Middle frontal gyrus (tissue), 1 donor: ENCODE measurements at regions not wholly inside any gene's neighbourhood (a gene's known extent, or its start where the extent isn't known, plus 50 kb on each side); places are given as distances from the start of the nearest gene placed in this dataset.
"Not testable (repeated sequence)": the region's sequence is repeated elsewhere in the genome, so short reads cannot be mapped to it uniquely, and the experiment has no call there.

Experiments
- DNase-seq: peaks from one replicate; pipeline ENCODE4 v3.0.0-alpha.2; 2015; ENCODE audit warnings: low spot score; ENCODE audit errors: extremely low spot score

DNA sequence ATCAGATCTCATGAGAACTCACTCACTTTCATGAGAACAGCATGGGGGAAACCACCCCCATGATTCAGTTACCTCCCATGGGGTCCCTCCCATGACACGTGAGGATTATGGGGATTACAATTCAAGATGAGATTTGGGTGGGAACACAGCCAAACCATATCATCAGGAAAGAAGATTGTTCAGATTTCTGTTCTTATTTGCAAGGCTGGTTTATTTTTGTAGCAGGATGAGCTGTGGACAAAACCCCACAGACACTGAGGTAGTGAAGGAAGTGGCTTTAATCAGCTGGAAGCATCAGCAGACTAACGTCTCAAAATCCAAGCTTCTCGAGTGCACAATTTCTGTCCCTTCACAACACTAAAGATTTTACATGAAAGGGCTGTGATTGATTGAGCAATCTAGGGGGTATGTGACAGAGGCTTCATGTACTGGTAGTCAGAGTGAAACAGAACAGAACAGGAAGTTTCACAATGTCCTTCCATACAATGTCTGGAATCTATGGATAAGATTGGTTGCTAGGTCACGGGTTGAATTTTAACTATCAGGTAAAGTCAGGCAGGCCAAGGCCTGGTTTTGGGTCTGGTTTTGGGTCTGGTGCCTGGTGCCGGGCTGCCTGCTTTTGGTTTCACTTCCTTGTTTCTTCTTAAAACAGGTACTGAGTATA is 91.3 kb upstream of the ZNF366 start:
- no peak for DNase-seq

DNA sequence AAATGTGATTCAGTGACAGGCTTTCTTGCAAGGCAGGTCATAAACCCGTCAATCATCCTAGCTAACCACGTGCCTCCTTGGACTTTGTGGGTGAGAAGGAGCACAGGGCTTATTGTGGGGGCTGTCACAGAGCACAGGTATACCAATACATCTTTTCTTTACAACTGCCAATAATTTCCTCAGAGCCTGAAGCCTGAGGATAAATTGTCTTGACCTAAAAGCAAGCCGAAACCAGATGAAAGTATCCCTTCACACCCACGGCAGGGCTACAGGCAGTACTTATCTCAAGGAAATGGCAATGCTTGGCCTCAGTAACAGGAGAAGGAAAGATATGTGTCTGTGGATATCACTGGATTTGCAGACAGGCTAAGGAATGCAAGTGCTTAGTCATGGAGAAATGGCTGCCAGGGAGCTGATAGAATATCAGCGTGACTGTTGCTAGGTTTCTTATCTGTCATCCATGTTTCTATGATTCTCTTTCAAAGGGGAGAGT is 90.3 kb upstream of the ZNF366 start:
- no peak for DNase-seq

DNA sequence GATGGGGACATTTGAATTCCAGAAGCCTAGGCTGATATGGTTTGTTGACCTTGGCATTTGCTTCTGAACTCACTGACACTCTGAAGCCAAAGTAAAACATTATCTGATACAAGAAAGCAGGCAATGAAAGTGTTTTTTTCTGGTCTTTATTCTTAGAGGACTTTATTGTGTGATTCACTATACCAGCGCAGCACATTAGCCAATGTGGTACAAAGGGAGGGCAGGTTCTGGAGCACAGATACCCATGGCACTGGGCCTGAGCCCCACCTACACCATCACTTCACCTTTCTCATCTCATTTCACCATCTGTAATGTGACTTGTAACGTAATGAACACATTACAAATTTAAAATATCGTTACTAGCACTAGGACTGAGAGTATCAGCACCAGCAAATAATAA is 89.7 kb upstream of the ZNF366 start:
- DNase-seq: no peak

DNA sequence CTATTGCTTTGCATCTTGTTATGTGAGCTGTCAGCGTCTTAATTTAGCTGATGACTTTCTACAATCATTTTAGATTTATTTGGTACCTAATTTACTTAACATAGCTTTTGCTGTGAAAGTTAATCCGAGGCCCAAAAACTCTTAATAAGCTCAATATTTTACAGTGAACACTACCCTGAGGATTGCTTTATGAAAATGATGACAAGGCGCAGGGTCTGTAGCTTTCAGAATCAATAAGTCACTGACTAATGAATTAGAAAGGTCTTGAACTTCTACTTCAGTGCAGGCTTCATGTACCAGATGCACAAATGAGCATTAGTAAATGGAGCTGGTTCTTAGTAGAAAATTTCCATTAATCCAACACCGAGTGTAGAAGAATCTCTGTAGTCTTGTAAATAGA is 81.4 kb upstream of the ZNF366 start:
- DNase-seq: no peak

DNA sequence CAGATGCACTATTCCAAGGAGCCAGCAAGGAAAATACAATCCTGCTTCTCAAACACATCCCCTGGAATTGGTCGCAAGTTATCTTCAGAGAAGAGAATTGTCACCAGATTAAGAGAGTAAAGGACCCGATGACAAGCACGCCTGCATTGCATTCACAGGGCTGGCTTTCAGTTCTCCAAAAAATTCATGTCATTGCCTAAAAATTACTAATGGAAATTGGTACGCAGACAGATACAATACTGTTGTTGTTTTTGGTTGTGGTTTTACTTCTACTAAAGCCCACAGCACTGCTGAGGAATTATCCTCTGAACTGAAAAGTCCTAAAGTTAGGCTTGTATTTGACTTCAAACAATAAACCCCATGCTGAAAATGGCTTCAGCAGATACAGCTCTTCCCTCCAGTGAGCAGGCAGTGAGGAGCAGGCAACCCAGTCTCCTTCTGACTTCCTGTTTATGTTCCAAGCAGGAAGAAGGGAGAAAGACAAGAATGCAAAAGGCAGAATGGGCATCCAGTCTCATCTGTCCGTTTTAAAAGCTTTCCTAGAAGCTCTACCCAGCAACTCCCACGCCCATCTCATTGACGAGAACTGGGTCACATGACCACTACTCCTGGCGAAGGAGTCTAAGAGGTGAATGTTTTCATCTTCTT is 80.6 kb upstream of the ZNF366 start:
- DNase-seq: no peak

DNA sequence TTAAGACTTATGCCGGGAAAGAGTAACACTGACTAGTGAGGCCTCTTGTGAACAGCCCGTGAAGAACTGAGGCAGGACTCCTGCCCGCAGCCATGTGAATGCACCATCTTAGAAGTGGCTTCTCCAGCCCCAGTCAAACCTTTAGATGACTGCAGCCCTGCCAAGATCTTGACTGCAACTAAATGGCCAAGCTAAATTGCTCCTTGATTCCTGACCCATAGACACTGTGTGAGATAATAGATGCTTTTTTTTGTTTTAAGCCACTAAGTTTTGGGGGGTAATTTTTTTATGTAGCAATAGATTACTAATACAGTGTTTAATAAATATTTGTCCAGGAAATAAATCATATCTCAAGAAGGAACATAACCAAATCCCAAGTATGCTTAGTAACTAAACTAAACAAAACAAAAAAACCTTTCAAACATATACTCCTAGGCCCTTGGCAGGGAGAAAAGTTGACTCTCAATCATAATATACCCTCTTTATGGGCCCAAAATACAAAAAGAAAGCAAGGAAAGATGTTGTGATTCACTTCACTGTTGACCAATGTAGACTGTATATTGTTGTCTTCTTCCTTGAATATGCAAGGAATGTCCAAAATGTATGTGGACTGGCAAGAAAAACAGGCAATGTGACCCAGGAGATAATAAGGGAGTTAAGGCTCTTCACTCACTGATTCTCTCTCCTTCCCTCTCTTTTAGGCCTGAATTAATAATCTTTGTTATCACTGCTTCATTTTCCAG is 79.7 kb upstream of the ZNF366 start:
- DNase-seq: no peak

DNA sequence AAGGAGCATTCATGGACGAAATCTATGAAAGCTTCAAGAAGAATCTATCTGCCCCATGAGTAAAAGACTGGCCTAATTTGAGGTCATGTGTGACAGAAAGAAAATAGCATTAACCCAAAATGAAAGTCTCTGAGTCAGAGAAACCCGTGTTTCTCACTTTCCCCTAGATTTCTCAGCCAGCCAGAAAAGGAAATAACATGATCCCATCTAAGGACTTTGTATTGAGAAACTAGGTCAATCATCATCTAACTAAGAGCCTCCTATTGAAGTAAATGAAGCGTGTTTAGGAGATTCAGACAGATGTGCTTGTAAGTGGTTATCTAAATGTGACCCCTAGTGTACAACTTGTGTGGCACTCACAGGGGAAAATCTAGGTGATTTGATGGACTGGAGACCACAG is 77.3 kb upstream of the ZNF366 start:
- no peak for DNase-seq

DNA sequence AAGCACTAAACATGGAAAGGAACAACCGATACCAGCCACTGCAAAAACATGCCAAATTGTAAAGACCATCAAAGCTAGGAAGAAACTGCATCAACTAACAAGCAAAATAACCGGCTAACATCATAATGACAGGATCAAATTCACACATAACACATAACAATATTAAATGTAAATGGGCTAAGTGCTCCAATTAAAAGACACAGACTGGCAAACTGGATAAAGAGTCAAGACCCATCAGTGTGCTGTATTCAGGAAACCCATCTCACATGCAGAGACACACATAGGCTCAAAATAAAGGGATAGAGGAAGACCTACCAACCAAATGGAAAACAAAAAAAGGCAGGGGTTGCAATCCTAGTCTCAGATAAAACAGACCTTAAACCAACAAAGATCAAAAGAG is 72.1 kb upstream of the ZNF366 start:
- not testable (repeated sequence) for DNase-seq

DNA sequence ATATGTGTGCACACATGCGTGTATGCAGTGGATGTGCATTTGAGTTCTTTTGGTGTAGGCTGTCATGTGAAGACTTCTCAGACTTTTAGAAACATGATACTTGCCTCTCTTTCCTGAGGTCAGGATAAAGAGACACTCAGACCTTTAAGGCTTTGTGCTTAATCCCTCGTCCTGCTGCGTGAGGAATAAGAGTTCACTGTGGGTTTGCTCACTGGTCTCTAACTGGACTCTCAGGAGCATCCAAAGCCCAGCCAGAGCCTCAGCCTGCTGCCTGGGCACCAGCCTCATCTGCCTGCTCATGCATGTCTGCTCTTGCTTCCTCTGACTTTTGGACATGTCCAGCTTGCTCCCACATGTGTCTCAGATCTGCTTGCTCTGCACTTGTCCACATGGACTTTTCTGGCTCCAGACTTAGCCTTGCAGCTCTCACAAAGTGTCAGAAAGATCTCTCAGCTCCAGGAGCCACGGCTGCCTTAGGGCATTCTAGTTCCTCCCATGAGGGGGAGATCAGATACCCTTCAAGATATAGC is 65.1 kb upstream of the ZNF366 start:
- DNase-seq: no peak

DNA sequence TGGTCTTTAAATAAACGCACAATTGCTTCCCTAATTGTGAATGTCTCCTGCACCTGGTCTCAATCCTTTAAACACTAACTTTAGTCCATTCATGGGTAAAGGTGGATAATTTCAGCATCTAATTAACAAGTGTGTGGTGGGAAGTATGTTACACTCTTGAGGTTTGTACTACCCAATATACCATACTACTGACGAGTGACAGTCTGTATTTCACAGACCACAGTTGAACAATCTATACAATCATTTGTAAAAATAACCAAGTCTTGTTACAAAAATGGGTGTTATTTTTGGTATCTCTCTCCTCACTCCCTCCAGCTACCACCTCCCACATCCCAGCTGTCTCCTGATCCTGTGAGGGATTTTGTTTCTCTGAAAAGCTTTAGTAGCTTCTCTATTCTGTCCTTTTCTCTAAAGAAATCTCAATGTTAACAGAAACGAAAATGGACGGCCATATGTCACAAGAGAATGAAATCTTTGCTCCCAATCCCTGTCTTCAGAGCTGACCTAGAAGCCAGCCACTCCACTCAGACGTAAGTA is 62.3 kb upstream of the ZNF366 start:
- DNase-seq: peak; percentile 50

DNA sequence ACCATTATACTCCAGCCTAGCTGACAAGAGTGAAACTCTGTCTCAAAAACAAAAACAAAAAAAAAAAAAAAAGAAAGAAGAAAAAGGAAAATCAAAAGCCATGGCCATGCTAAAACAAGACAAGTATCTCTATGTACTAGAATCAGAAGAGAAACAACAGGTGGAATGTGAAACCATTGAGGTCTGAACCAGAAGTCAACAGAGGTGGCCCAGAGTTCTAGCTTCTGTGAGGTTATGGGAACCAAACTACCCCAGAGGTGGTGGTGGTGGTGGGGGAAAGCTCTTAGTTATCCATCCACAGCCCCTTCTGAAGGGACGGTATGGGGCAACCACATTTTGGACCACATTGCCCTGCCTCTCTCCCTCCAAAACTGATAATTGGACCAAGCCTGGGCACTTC is 59.5 kb upstream of the ZNF366 start:
- DNase-seq: no peak

DNA sequence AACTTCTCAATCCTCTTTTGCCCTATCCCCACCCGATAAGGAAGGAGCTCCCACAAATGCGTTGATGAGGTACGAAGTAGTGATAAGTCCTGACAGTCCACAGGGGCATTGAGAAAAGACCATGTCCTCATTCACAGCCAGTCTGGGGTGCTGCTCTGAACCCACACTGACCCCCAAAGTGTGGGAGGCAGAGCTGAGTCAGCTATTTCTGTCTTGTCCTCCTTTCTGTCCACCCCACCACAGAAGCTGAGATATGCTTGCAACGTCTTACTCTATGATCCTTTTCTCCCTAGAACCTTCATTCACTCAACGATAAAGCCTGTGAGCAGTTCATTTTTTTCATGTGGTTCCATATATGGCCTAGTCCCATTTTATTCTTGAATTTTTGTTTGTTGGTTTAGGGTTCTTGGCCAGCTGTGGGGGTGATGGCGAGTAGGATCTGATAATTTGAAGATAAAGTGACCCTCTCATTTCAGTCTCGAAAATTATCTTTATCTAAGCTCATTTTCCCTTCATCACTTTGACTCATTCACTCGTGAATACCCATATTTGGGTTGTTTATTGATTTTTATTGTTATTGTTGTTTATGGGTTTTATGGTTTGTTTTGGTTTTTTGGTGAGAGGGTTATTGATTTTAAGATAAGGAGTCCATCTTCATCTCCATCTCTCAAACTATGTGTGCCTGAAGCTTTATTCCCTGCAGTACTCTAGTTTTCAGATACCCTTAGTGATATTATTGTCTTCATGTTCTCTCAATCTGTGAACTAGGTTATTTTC is 58.5 kb upstream of the ZNF366 start:
- no peak for DNase-seq

DNA sequence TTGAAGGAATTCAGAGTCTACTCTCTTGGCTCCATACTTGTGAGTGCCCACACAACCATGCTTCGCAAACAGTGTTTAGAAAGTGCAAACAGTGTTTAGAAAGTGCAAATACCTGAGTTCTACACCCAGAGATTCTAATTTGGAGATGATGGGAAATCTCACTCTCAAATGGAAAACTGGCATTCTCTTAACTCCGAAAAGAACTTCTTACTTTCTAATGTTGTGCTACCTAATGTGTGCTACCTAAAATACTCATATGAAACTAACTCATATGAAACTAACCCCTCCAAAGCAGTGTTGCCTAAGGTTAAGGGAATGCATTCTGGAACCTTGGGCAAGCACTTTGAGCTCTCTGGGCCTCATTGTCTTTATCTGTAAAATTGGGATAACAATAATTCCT is 55.5 kb upstream of the ZNF366 start:
- DNase-seq: no peak

DNA sequence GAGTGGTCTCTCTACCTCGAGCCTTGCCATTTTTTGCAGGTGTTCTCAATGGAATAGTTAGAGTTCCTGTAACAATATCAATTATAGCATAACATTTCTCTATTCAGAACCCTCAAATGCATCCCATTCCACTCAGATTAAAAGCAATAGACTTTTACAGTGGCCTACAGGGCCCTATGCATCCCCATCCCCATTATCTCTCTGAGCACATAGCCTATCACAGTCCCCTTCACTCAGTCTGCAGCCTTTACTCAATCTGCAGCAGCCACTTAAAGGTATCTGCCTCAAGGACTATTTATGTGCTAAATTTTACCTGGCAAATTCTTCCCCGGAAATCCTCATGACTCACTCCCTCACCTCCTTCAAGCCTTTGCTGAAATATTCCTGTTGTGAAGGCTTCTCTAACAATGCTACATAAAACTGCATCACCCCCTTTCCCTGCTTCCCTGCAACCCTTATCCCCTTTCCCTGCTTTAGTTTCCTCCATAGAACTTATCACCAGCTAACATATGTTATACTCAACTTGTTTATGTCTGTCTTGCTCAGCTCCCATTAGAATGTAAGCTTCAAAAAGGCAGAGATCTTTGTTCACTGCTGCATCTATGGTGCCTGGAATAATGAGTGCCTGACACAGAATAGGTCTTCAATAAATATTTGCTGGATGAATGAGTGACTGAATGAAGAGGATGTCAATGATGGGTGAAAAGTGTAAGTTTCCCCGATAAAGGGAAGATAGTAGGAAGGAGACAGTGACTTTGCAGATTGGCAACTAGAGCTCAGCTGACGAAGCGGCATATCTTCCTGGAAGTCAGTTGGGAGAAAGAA is 54.1 kb upstream of the ZNF366 start:
- DNase-seq: no peak

DNA sequence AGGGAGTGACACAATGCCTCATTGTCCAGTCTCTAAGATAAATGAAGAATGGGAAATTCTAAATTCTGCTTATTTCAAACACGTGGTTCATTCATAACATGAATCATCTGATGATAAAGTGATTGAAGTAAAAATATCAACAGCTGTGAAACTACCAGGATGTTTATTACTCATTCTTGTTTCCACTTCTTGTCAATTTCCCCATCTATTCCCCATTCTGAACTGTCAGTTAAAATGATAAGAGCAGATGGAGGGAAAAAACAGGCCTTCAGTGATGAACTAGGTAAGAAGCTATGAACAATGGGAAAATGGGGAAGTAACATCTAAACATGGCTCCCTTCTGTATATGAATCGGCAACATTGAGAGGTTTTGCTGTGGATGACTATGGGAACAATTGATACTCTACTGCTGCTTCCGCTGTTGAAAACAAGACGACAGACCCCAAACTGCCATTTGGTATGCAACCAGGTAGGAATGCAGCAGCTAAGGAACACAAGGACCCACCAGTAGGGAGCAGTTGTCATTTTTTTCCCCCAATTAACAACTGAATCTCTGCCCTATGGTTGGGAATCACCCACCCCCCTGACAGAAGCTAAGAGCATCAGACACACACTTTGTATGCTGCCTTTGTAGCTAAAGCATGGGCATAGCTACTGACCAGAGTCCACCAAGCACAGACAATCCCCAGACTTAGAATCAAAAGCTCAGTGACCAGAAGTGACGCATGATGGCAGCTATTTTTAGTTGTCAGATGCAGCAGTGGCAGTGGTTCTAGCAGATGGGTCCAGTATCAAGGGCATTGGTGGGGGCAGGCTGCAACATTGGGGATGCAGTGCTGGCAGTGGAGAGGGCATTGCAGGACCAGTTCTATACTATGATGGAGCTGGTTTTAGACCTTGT is 52.9 kb upstream of the ZNF366 start:
- no peak for DNase-seq

DNA sequence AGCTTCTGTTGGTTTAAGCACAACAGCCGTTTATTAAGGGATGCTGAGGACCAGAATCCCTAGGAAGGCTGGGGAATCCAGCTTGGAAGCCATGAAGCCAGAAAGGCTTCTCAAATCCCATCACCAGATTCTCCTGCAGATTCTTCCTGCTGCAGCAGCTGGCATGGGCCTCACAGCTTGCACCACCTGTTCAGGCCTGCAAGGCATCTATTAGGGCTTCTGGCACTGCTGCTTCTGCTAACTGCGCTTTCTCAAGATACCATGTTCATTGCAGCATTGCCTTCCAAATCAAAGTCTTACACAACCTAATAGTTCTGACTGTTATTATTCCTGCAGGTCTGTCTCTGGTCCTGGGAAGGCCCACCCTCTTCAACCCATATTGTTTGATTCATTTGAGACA is 51.2 kb upstream of the ZNF366 start:
- no peak for DNase-seq

DNA sequence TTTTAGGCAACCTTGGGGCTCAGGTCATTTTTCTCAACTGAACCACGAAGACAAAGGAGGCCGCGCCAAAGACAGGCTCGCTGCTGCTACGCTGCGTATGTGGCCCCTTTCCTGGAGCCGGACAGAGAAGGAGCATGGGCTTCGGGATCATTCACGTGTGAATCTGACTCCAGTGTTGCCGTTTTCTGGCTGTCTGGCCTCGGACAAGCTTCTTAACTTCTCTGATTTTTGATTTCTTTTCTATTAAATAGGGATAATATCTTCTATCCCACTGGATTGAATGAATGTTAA is 50.8 kb upstream of the ZNF366 start:
- no peak for DNase-seq

DNA sequence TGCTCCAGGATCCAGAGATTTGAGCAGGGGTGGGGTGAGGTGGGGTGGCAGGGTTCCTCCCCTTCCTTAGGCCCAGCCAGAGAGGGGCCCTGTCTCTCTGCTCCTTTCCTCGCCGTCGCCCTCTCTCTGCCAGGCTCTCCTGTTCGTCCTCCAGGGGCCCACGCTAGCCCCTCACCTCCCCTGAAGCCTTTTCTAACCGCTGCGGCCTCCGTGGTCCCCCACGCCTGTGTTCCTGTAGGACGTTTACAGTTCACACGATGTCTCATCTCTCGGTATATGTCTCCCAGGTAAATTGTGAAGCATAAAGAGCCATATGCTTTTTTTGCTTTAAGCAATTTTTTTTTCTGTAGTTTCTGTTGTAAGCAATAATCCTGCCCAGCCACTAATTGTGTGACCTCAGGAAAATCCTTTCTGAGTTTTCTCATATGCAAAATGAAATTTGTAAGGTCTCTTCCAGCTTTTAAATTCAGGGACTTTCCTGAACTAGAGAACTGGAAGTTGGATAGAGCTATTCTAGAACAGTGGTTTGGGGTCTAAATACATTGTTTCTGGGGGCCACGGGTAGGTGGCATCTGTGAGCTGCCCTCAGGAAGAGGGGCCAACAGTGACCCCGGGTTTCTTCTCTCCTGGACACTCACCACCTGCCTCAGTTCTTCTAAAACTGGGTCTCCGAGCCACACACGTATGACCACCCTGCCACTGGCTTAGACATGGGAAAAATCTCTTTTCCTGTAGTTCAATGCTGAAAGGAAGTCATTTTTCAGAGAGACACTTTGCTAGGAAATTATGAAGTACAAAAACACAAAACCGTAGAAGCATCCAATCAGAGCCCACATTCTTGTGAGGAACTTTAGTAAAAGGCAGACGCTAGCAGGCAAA is 50.2 kb upstream of the ZNF366 start:
- DNase-seq: no peak
